ENCODE measurements at regions not wholly inside any gene's neighbourhood (a gene's known extent, or its start where the extent isn't known, plus 50 kb on each side); places are given as distances from the start of the nearest gene placed in this dataset.

GRCh38 chr6:121837545-121838229 lies 402.2 kb downstream of the GJA1 start:
- no peak for DNase-seq

- no peak for DNase-seq
Observed at GRCh38 chr6:121838842-121839241, 403.4 kb downstream of the GJA1 start.

- DNase-seq = no peak
Observed at GRCh38 chr6:121839896-121840295, 404.4 kb downstream of the GJA1 start.

- no peak for DNase-seq
Observed at GRCh38 chr6:121844898-121845297, 409.5 kb downstream of the GJA1 start.

- no peak for DNase-seq
Observed at GRCh38 chr6:121847806-121848522, 412.5 kb downstream of the GJA1 start.

GRCh38 chr6:121848523-121849255 lies 413.2 kb downstream of the GJA1 start:
- DNase-seq = no peak

- peak; percentile 72 for DNase-seq
Observed at GRCh38 chr6:121849477-121849876, 414.0 kb downstream of the GJA1 start.

- DNase-seq = no peak
Observed at GRCh38 chr6:121851056-121851455, 415.6 kb downstream of the GJA1 start.

GRCh38 chr6:121853686-121854085 lies 418.2 kb downstream of the GJA1 start:
- no peak for DNase-seq

- no peak for DNase-seq
Observed at GRCh38 chr6:121855521-121855920, 420.1 kb downstream of the GJA1 start.

- no peak for DNase-seq
Observed at GRCh38 chr6:121856296-121856695, 420.9 kb downstream of the GJA1 start.

GRCh38 chr6:121857551-121857950 lies 422.1 kb downstream of the GJA1 start:
- peak; percentile 13 for DNase-seq

GRCh38 chr6:121858310-121858709 lies 422.9 kb downstream of the GJA1 start:
- no peak for DNase-seq

GRCh38 chr6:121858986-121859385 lies 423.5 kb downstream of the GJA1 start:
- no peak for DNase-seq

- peak; percentile 4 for DNase-seq
Observed at GRCh38 chr6:121865811-121866210, 430.4 kb downstream of the GJA1 start.

- DNase-seq = no peak
Observed at GRCh38 chr6:121867095-121867494, 431.6 kb downstream of the GJA1 start.

- DNase-seq = no peak
Observed at GRCh38 chr6:121868206-121868605, 432.8 kb downstream of the GJA1 start.

- DNase-seq = peak; percentile 9
Observed at GRCh38 chr6:121873595-121873994, 438.1 kb downstream of the GJA1 start.

GRCh38 chr6:121876721-121877120 lies 441.3 kb downstream of the GJA1 start:
- no peak for DNase-seq

- no peak for DNase-seq
Observed at GRCh38 chr6:121879149-121879548, 443.7 kb downstream of the GJA1 start.

- no peak for DNase-seq
Observed at GRCh38 chr6:121880831-121881230, 445.4 kb downstream of the GJA1 start.

- DNase-seq = no peak
Observed at GRCh38 chr6:121881974-121882667, 446.7 kb downstream of the GJA1 start.

GRCh38 chr6:121884091-121884490 lies 448.6 kb downstream of the GJA1 start:
- DNase-seq = no peak
